Naive thymus-derived CD8-positive, alpha-beta T cell (primary cell): ENCODE measurements at regions not wholly inside any gene's neighbourhood (a gene's known extent, or its start where the extent isn't known, plus 50 kb on each side); places are given as distances from the start of the nearest gene placed in this dataset.

Source experiments
- ATAC-seq, 2 donors: fragments of 150-1000 bp; cut with Tn5 transposase in 1 of 2; sonication (Bioruptor Pico), chemical (Tn5 transposase) in 1 of 2; 1 replicate in 1 of 2; 2 replicates in 1 of 2; pipeline ENCODE4 v1.10.0; 2021; ENCODE audit warnings: mild to moderate bottlenecking in 2 of 2, moderate library complexity in 2 of 2
- POLR2A ChIA-PET: fragments of 350-600 bp; sonication (Branson Sonifier 250); formaldehyde crosslinking; loops from one replicate; lab custom pipeline; 2021; ENCODE audit warnings: antibody characterized with exemption; lab: Charles Lee
- DNase-seq, 10 donors: peaks; one replicate each; pipeline versions ENCODE4 v3.0.0 to v3.0.0-alpha.2; 2020 to 2022
- H3K27ac Mint-ChIP-seq, 10 donors: one replicate each; pipeline ENCODE4 v1.8.0; 2020 to 2022; ENCODE audit warnings: mild to moderate bottlenecking in 10 of 10, mixed read lengths in 10 of 10, moderate library complexity in 4 of 10, inconsistent platforms in 1 of 10
- H3K27me3 Mint-ChIP-seq, 5 donors: one replicate each; pipeline ENCODE4 v1.8.0; 2021 to 2022; ENCODE audit warnings: mixed read lengths in 5 of 5
- H3K36me3 Mint-ChIP-seq, 3 donors: one replicate each; pipeline ENCODE4 v1.8.0; 2020 to 2022; ENCODE audit warnings: mixed read lengths in 3 of 3, mild to moderate bottlenecking in 2 of 3, inconsistent platforms in 1 of 3
- H3K4me1 Mint-ChIP-seq, 4 donors: one replicate each; pipeline ENCODE4 v1.8.0; 2021 to 2022; ENCODE audit warnings: mixed read lengths in 4 of 4
- H3K4me3 Mint-ChIP-seq, 10 donors: one replicate each; pipeline ENCODE4 v1.8.0; 2020 to 2022; ENCODE audit warnings: mild to moderate bottlenecking in 10 of 10, mixed read lengths in 10 of 10, moderate library complexity in 6 of 10, inconsistent platforms in 1 of 10
- H3K9me3 Mint-ChIP-seq, 9 donors: one replicate each; pipeline ENCODE4 v1.8.0; 2020 to 2022; ENCODE audit warnings: mixed read lengths in 9 of 9, mild to moderate bottlenecking in 3 of 9, inconsistent platforms in 1 of 9, moderate library complexity in 1 of 9

GRCh38 chr2:173793709-173794565, 171.2 kb downstream of the SP3 start:
- H3K36me3 Mint-ChIP-seq: no peaks in the 10 kb centered on the region
- H3K27me3 Mint-ChIP-seq: peaks cover 2 to 21% (median 15%) of the 10 kb centered on the region in 5 donors
- ATAC-seq (no peak), DNase-seq (no peak)
- POLR2A ChIA-PET: no interaction called here
- H3K4me1 Mint-ChIP-seq: peaks cover 0 to 1% (median 0%) of the 10 kb centered on the region in 4 donors
- H3K9me3 Mint-ChIP-seq: no peaks in the 10 kb centered on the region
- no peak overlapping the region for H3K27ac Mint-ChIP-seq
- no peak overlapping the region for H3K4me3 Mint-ChIP-seq

GRCh38 chr2:173797586-173798263, 167.4 kb downstream of the SP3 start:
- DNase-seq (no peak), ATAC-seq (no peak)
- Mint-ChIP-seq H3K4me3 (no peak overlapping the region), H3K27ac (no peak overlapping the region), H3K36me3 (no peaks in the 10 kb centered on the region), H3K9me3 (no peaks in the 10 kb centered on the region), H3K27me3 (peaks cover 1 to 5% (median 4%) of the 10 kb centered on the region in 5 donors), H3K4me1 (no peaks in the 10 kb centered on the region)
- POLR2A ChIA-PET: no interaction called here

GRCh38 chr2:173802518-173802917, 162.7 kb downstream of the SP3 start:
- Mint-ChIP-seq H3K27me3 (peaks cover 0 to 7% (median 3%) of the 10 kb centered on the region in 5 donors), H3K4me1 (no peaks in the 10 kb centered on the region), H3K36me3 (peaks cover 0 to 1% (median 0%) of the 10 kb centered on the region in 3 donors), H3K4me3 (no peak overlapping the region), H3K9me3 (no peaks in the 10 kb centered on the region), H3K27ac (no peak overlapping the region)
- DNase-seq (no peak), ATAC-seq (no peak)
- POLR2A ChIA-PET: no interaction called here

GRCh38 chr2:173803449-173803848, 161.7 kb downstream of the SP3 start:
- Mint-ChIP-seq H3K4me1 (no peaks in the 10 kb centered on the region), H3K4me3 (no peak overlapping the region), H3K36me3 (peaks cover 0 to 1% (median 0%) of the 10 kb centered on the region in 3 donors), H3K9me3 (peaks cover 0 to 5% (median 0%) of the 10 kb centered on the region in 9 donors), H3K27me3 (peaks cover 0 to 7% (median 3%) of the 10 kb centered on the region in 5 donors), H3K27ac (no peak overlapping the region)
- POLR2A ChIA-PET: no interaction called here
- ATAC-seq (no peak), DNase-seq (no peak)

GRCh38 chr2:173806761-173807160, 158.4 kb downstream of the SP3 start:
- POLR2A ChIA-PET: no interaction called here
- ATAC-seq: no peak
- no peak for DNase-seq
- H3K27ac Mint-ChIP-seq: no peak overlapping the region
- peaks cover 0 to 7% (median 0%) of the 10 kb centered on the region in 9 donors for H3K9me3 Mint-ChIP-seq
- no peaks in the 10 kb centered on the region for H3K4me1 Mint-ChIP-seq
- H3K36me3 Mint-ChIP-seq: peaks cover 0 to 1% (median 0%) of the 10 kb centered on the region in 3 donors
- peaks cover 0 to 13% (median 4%) of the 10 kb centered on the region in 5 donors for H3K27me3 Mint-ChIP-seq
- H3K4me3 Mint-ChIP-seq: no peak overlapping the region

- Mint-ChIP-seq H3K9me3 (peaks cover 0 to 7% (median 0%) of the 10 kb centered on the region in 9 donors), H3K27me3 (peaks cover 3 to 20% (median 6%) of the 10 kb centered on the region in 5 donors), H3K36me3 (peaks cover 0 to 1% (median 0%) of the 10 kb centered on the region in 3 donors), H3K4me3 (no peak overlapping the region), H3K4me1 (no peaks in the 10 kb centered on the region), H3K27ac (no peak overlapping the region)
- DNase-seq (no peak), ATAC-seq (no peak)
- POLR2A ChIA-PET: no interaction called here
These were observed 156.5 kb downstream of the SP3 start for GRCh38 chr2:173808718-173809117.

- no peak overlapping the region for H3K27ac Mint-ChIP-seq
- no peak overlapping the region for H3K4me3 Mint-ChIP-seq
- H3K4me1 Mint-ChIP-seq: no peaks in the 10 kb centered on the region
- no peak for DNase-seq
- ATAC-seq: no peak
- H3K36me3 Mint-ChIP-seq: no peaks in the 10 kb centered on the region
- peaks cover 0 to 15% (median 8%) of the 10 kb centered on the region in 5 donors for H3K27me3 Mint-ChIP-seq
- POLR2A ChIA-PET: no interaction called here
- H3K9me3 Mint-ChIP-seq: peaks cover 0 to 7% (median 0%) of the 10 kb centered on the region in 9 donors
These were observed 152.9 kb downstream of the SP3 start for GRCh38 chr2:173812321-173812720.

- Mint-ChIP-seq H3K27me3 (peaks cover 0 to 14% (median 8%) of the 10 kb centered on the region in 5 donors), H3K27ac (no peak overlapping the region)
- no peak for ATAC-seq
These were observed 150.9 kb downstream of the SP3 start for GRCh38 chr2:173814306-173814705.

GRCh38 chr2:173815772-173816171, 149.4 kb downstream of the SP3 start:
- no peak for ATAC-seq
- no peaks in the 10 kb centered on the region for H3K9me3 Mint-ChIP-seq
- no peak for DNase-seq
- H3K27me3 Mint-ChIP-seq: peaks cover 0 to 16% (median 11%) of the 10 kb centered on the region in 5 donors
- POLR2A ChIA-PET: no interaction called here
- no peak overlapping the region for H3K4me3 Mint-ChIP-seq
- no peak overlapping the region for H3K27ac Mint-ChIP-seq
- no peaks in the 10 kb centered on the region for H3K36me3 Mint-ChIP-seq
- no peaks in the 10 kb centered on the region for H3K4me1 Mint-ChIP-seq

More at GRCh38 chr2:173814306-173814705, 150.9 kb downstream of the SP3 start:
- no peaks in the 10 kb centered on the region for H3K36me3 Mint-ChIP-seq
- DNase-seq: no peak
- H3K4me1 Mint-ChIP-seq: no peaks in the 10 kb centered on the region
- no peaks in the 10 kb centered on the region for H3K9me3 Mint-ChIP-seq
- POLR2A ChIA-PET: no interaction called here
- H3K4me3 Mint-ChIP-seq: no peak overlapping the region

GRCh38 chr2:173817582-173817981, 147.6 kb downstream of the SP3 start:
- Mint-ChIP-seq H3K9me3 (no peaks in the 10 kb centered on the region), H3K27ac (no peak overlapping the region), H3K4me3 (no peak overlapping the region), H3K36me3 (no peaks in the 10 kb centered on the region), H3K27me3 (peaks cover 6 to 31% (median 17%) of the 10 kb centered on the region in 5 donors), H3K4me1 (no peaks in the 10 kb centered on the region)
- no peak for ATAC-seq
- POLR2A ChIA-PET: no interaction called here
- no peak for DNase-seq

- Mint-ChIP-seq H3K9me3 (no peaks in the 10 kb centered on the region), H3K27ac (no peak overlapping the region), H3K4me3 (no peak overlapping the region), H3K4me1 (no peaks in the 10 kb centered on the region), H3K27me3 (peaks cover 6 to 26% (median 17%) of the 10 kb centered on the region in 5 donors), H3K36me3 (no peaks in the 10 kb centered on the region)
- no peak for ATAC-seq
- POLR2A ChIA-PET: no interaction called here
- DNase-seq: no peak
These were observed 146.9 kb downstream of the SP3 start for GRCh38 chr2:173818285-173818684.

- POLR2A ChIA-PET: no interaction called here
- Mint-ChIP-seq H3K27ac (no peak overlapping the region), H3K27me3 (peaks cover 6 to 26% (median 10%) of the 10 kb centered on the region in 5 donors), H3K36me3 (no peaks in the 10 kb centered on the region), H3K9me3 (no peaks in the 10 kb centered on the region), H3K4me3 (no peak overlapping the region), H3K4me1 (no peaks in the 10 kb centered on the region)
- no peak for DNase-seq
- ATAC-seq: no peak
These were observed 145.3 kb downstream of the SP3 start for GRCh38 chr2:173819852-173820251.

- Mint-ChIP-seq H3K9me3 (no peaks in the 10 kb centered on the region), H3K4me1 (no peaks in the 10 kb centered on the region), H3K36me3 (no peaks in the 10 kb centered on the region), H3K27ac (no peak overlapping the region), H3K4me3 (no peak overlapping the region), H3K27me3 (peaks cover 6 to 26% (median 10%) of the 10 kb centered on the region in 5 donors)
- DNase-seq (no peak), ATAC-seq (no peak)
- POLR2A ChIA-PET: no interaction called here
These were observed 143.7 kb downstream of the SP3 start for GRCh38 chr2:173821451-173821850.
